ENCODE measurements at regions not wholly inside any gene's neighbourhood (a gene's known extent, or its start where the extent isn't known, plus 50 kb on each side); places are given as distances from the start of the nearest gene placed in this dataset.

GRCh38 chr1:96521010-96521409, 200.6 kb upstream of the PTBP2 start:
- no peak for TF ChIP-seq CTCF (IDR thresholded peaks at IDR 0.05)
- no peak for TF ChIP-seq POLR2A (IDR thresholded peaks at IDR 0.05)
